Glomerular visceral epithelial cell (primary cell): ENCODE measurements at regions not wholly inside any gene's neighbourhood (a gene's known extent, or its start where the extent isn't known, plus 50 kb on each side); places are given as distances from the start of the nearest gene placed in this dataset.
A peak's percentile ranks its signal among the peaks of the same experiment; 100 is the strongest.

ENCODE experiments used
- DNase-seq: peaks from one replicate; pipeline ENCODE4 v3.0.0-alpha.2; 2016; ENCODE audit errors: extremely low spot score

DNA sequence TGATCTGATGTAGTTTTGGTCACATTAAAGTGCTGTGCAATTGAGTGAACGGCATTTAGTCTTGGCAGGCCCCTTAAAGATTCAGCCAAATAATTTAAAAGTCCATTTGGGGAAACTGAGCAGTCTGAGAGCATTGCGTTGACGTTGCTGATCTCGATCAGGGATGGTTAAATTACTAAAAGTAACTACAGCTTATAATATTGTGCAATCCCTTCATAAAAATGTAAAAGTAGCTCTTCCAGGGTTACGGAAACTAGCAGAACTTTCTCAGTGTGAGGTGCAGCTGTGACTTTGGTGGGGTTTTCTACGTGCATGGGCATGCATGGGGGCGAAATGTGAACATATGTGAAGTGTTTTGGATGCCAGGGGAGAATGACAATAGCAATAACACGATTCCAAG lies 184.5 kb upstream of the RNF32 start:
- no peak for DNase-seq

GRCh38 chr7:156450473-156450872 lies 190.1 kb upstream of the RNF32 start:
- DNase-seq = no peak

- DNase-seq = no peak
Observed at GRCh38 chr7:156448918-156449317, 191.7 kb upstream of the RNF32 start.

GRCh38 chr7:156446990-156447389 lies 193.6 kb upstream of the RNF32 start:
- no peak for DNase-seq

DNA sequence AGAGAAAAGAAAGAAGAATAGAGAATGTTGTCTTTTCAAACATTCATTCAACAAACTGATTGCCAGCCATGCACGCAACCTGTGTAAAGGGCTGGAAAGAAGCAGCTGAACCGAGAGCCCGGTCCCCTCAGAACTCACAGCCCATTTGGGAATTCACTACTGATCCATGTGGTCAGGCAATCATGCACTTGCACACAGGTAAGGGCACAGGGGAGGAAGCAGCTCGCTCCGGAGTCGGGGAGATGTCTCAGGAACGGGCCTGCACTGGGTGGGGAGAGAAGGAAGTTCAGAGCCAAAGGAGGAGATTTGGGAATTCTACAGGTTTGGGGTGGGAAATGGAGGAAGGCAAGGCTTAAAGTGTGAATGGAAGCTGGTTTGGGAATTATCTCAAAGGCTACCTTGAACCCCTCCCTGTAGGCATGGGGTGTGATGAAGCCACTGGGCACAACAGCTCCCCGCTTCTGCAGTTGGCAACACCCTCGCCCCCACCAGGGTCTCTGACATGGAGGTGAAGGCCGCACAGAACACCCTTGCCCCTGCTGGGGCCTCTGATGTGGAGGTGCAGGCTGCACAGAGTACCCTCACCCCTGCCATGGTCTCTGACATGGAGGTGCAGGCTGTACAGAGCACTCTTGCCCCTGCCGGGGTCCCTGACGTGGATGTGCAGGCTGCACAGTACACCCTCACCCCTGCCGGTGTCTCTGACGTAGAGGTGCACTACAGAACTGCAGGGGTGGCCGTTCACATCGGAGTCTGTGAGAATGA lies 194.4 kb upstream of the RNF32 start:
- DNase-seq = no peak

DNA sequence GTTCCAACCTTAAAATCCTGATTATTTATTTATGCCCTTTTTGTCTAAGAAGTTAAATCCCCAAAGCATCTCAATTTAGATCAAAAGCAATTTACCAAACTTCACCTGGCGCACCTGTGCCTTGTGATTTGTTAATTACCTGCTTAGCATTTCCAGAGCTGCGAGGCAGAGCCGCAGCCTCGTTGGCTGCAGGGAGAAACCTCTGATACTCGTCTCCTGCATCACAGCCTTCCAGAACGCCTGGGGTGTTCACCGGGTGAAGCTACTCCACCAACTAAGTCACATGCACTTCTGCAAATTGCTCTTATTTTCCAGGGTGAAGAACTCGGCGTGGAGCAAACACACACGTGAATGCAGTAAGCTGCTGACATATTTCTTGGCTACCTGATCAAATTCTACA lies 198.1 kb upstream of the RNF32 start:
- DNase-seq = no peak

DNA sequence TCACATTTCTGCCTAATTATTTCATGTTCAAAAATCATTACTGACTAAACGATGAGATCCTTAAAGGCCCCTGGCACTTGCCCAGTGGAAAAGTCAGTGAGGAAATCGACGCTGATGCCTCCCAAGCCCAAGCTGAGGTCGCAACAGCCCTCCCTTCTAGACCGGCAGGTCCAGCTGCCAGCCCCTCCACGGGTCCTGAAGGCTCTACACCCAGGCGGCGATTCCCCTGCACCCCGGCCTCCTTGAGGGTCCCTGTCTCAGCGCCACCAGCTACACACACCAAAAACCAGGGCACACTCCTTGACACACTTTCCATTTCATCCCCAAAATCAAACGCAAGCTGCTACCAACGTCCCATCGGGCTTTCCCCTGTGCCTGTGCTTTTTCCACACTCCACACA lies 200.1 kb upstream of the RNF32 start:
- no peak for DNase-seq

DNA sequence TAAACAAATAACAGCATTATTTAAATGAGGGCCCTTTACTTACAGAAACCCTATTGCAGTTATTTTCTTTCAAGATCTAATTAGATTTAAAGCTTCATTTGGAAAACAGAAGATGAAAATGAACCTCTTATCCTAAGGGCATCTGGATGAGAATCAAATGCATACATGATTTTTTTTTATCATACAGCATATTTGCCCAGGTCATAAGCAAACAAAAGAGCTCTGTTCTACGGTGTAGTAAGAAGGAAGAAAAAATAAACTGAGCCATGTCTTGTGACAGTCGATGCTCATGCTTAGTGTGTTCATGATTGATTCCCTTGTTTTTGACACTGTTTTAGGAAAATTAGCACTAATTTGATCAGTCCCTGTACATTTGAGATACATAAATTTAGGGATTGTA lies 202.6 kb upstream of the RNF32 start:
- DNase-seq = no peak

GRCh38 chr7:156437021-156437614 lies 203.5 kb upstream of the RNF32 start:
- no peak for DNase-seq

DNA sequence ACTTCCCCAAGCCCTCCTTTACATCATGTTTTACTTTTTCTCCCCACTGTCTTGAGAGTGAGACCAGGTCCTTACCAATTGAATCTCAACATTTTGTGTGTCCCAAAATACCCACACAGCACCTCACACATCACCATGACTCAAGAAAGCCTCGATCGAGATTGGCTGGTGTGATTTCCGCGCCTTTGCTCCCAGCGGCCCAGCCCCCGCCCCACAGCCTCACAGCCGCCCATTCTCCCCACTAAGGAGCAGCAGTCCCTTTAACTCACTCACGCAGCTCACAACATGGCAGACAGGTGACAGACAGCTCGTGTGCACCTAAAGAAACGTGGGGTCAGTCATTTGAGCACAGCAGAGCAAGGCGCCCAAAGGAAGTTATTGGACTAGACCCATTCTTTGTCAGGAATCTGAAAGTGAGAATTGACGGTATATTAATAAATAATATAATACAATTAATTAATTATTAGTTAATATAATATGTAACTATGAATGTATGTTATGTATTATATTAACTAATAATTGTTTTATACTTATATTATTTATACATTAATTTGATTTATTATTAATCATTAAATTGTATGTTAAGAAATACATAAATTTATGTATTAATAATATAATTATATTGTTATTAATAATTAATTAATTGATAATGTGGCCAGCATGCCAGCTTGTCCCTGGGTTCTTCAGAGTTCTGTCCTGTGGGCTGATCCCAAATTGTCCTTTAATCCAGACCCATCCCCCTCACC lies 204.9 kb upstream of the RNF32 start:
- no peak for DNase-seq

- DNase-seq = no peak
Observed at GRCh38 chr7:156434706-156435105, 205.9 kb upstream of the RNF32 start.

- no peak for DNase-seq
Observed at GRCh38 chr7:156432018-156432417, 208.6 kb upstream of the RNF32 start.

GRCh38 chr7:156430109-156430508 lies 210.5 kb upstream of the RNF32 start:
- no peak for DNase-seq

GRCh38 chr7:156429514-156429913 lies 211.1 kb upstream of the RNF32 start:
- no peak for DNase-seq

- DNase-seq = peak; percentile 15
Observed at GRCh38 chr7:156423876-156424275, 216.7 kb upstream of the RNF32 start.

DNA sequence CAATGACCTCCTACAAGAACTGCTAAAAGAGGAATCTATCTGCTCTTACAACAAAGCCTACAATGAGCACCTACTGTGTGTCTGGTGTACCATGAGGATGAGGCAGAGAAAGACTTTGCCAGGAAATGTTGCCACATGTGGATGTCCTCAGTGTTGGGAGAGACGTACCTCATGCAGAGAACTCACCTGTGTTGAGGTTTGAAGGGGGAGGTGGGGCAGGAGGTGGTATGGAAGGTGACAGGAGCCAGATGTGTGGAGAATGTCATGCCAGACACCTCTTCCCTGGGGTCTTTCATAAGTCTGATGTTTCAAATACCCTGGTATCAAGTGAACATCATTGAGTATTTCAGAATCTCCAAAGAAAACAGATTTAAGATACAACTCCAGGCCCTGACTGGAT lies 220.1 kb upstream of the RNF32 start:
- DNase-seq = no peak

DNA sequence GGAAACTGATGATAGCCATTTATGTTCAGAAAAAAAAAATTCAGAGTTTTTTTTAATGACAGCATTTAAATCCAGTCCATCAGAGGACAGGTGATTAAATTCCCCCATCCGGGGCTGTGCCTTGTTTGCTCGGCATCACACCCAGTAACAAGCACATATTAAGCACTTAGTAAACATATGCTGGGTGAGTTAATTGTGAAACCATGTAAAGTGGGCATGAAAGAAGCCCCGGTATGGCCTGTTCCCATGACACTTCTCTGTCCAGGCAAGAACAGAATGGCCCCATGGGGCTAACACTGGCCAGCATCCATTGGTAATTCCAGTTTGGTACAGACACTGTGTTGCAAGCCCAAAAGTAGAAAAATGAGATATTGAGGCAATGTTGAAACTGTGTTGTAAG lies 220.8 kb upstream of the RNF32 start:
- no peak for DNase-seq

DNA sequence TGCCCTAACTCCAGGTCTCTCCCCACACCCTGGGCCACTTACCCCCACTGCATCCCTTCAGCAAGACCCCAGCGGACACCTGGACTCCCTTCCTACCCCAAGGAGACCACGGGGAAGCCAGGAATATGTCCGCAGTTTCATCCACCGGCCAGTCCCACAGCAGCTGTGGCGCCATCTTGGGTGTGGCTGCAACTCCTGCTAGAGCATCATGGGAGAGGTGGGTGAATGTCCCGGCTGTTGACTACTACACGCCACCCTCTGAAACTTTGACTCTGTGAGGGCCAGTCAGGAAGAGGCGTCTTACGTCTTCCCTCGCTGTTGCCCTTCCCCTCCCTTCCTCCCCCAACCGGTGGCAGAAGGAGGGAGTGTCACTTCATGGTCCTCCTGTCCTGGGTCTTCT lies 238.3 kb upstream of the RNF32 start:
- no peak for DNase-seq

- DNase-seq = no peak
Observed at GRCh38 chr7:156401617-156402016, 239.0 kb upstream of the RNF32 start.

DNA sequence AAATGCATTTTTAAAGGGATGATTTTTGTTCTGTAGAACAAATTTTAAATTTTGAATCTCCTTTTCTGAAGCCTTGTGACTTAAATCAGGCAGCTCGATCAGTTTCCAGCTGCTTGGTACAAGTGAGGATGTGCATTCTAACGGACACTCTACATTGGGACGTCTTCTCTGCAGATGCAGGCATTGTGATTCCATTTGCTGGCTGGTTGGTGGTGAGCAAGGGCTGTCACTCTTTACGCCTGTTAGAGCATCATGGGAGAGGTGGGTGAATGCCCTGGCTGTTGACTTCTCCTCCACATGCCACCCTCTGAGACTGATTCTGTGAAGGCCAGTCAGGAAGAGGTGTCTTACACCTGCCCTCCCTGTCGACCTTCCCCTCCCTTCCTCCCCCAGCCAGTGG lies 240.5 kb upstream of the RNF32 start:
- no peak for DNase-seq

DNA sequence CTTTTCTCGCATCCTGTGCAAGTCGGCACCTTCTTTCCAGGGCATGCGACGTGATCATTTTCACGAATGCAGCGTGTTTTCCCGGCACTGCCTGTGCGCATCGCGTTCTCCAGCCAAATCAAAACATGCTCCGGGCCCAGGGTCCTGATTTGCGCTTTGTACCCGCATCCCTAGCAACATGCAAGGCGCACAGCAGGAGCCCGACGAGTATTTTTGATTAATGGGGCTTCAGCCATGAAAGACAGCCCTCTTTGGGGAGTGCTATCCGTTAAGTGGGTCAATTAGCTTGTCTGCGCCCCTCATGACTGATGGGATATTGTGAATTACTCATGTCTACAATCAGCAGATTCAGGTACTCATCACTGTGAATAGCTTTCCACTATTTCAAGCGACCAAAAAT lies 243.3 kb upstream of the RNF32 start:
- DNase-seq = no peak

DNA sequence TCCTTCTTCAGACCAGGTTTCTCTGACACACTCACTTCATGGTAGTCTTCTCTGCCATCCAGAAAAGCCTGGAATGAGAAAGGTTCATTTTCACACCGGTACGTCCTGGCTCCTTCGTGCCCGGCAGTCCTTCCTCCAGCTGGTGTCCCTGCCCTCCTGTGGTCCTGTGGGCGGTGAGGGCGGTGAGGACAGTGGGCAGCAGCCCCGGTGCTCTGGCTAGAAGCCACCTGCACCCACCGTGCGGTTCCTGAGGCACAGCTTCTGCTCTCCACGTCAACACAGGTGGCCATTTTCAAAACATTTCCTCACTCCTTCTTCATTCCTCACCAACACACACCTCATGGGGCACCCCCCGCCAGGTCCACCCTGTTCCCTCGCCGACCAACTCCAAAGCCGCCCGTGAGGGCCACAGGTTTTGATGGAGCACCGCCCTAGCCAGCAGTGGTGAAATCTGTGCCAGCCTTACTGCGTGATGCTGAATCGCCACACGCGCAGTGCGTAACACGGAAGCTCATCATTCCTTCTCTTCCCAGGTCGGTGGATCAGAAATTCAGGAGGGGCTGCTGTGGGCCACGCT lies 251.4 kb upstream of the RNF32 start:
- no peak for DNase-seq

DNA sequence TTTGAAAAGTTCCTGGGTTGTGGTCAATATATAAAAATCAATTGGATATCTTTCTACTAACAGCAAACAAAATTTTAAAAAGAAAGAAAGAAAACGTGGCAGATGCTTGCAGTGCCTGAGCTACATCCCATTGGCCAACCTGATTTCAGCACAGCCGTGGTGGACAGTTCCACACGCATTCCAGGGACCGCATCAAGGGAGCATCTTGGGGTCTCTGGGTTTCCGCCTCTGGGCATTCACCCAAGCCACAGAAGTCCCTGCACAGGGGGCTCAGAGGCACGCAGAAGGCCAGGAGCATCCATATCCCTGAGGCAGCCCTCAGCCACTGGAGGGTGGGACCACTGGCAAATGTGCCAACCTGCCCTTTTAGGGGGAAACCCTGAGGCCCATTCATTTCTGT lies 254.5 kb upstream of the RNF32 start:
- no peak for DNase-seq
